Neural progenitor cell (in vitro differentiated cells): ENCODE measurements at regions not wholly inside any gene's neighbourhood (a gene's known extent, or its start where the extent isn't known, plus 50 kb on each side); places are given as distances from the start of the nearest gene placed in this dataset.

ENCODE experiments used
- DNase-seq: peaks from one replicate; pipeline ENCODE4 v3.0.0-alpha.2; 2016; ENCODE audit warnings: low spot score
- H2AFZ ChIP-seq: fragments of 200-600 bp; sonication (generic); replicated peaks from 2 replicates; pipeline ENCODE4 v1.6.1; 2016; ENCODE audit warnings: antibody characterized with exemption
- H3F3A ChIP-seq: fragments of 200-600 bp; sonication (generic); 2 replicates; pipeline ENCODE4 v1.6.1; 2016; ENCODE audit warnings: antibody characterized with exemption, low read depth
- H3K27ac ChIP-seq: fragments of 200-600 bp; sonication (generic); 2 replicates; pipeline ENCODE4 v1.5.1; 2016; ENCODE audit warnings: mild to moderate bottlenecking
- H3K27me3 ChIP-seq: fragments of 200-600 bp; sonication (generic); 2 replicates; pipeline ENCODE4 v1.6.1; 2016; ENCODE audit warnings: mild to moderate bottlenecking, moderate library complexity
- H3K36me3 ChIP-seq: fragments of 200-600 bp; sonication (generic); 2 replicates; pipeline ENCODE4 v1.5.1; 2016
- H3K4me1 ChIP-seq: fragments of 200-600 bp; sonication (generic); 2 replicates; pipeline ENCODE4 v1.6.1; 2016; ENCODE audit warnings: mixed run types
- H3K4me2 ChIP-seq: fragments of 200-600 bp; sonication (generic); 2 replicates; pipeline ENCODE4 v1.6.1; 2016
- H3K4me3 ChIP-seq: fragments of 200-600 bp; sonication (generic); 2 replicates; pipeline ENCODE4 v1.5.1; 2016
- H3K79me2 ChIP-seq: fragments of 200-600 bp; sonication (generic); 2 replicates; pipeline ENCODE4 v1.6.1; 2016; ENCODE audit warnings: low read depth
- H3K9ac ChIP-seq: fragments of 200-600 bp; sonication (generic); 2 replicates; pipeline ENCODE4 v1.6.1; 2016
- H3K9me3 ChIP-seq: fragments of 200-600 bp; sonication (generic); 2 replicates; pipeline ENCODE4 v1.5.1; 2016; ENCODE audit warnings: low read depth
- H4K20me1 ChIP-seq: fragments of 200-600 bp; sonication (generic); 2 replicates; pipeline ENCODE4 v1.6.1; 2016; ENCODE audit warnings: low read depth
- H3K27ac Mint-ChIP-seq: 3 replicates; pipeline ENCODE4 v1.8.0; 2021; ENCODE audit warnings: mixed read lengths
- H3K27me3 Mint-ChIP-seq: 2 replicates; pipeline ENCODE4 v1.8.0; 2022; ENCODE audit warnings: low read depth, mild to moderate bottlenecking, inconsistent platforms, moderate library complexity, mixed read lengths; ENCODE audit not compliant: insufficient read depth
- H3K36me3 Mint-ChIP-seq: 3 replicates; pipeline ENCODE4 v1.8.0; 2021; ENCODE audit warnings: mixed read lengths
- H3K4me1 Mint-ChIP-seq: 3 replicates; pipeline ENCODE4 v1.8.0; 2021; ENCODE audit warnings: mixed read lengths
- H3K4me3 Mint-ChIP-seq: 3 replicates; pipeline ENCODE4 v1.8.0; 2021; ENCODE audit warnings: mild to moderate bottlenecking, moderate library complexity, mixed read lengths
- H3K9me3 Mint-ChIP-seq: 3 replicates; pipeline ENCODE4 v1.8.0; 2020; ENCODE audit warnings: mixed read lengths
- CTCF ChIP-seq: fragments of 200-600 bp; sonication (generic); IDR thresholded peaks from 2 replicates; pipeline ENCODE4 v1.5.1; 2017; ENCODE audit warnings: antibody characterized with exemption, mild to moderate bottlenecking
- EZH2 ChIP-seq: fragments of 200-600 bp; sonication (generic); IDR thresholded peaks from 2 replicates; pipeline ENCODE4 v1.6.1; 2017; ENCODE audit warnings: antibody characterized with exemption, mild to moderate bottlenecking, moderate library complexity
- EZH2phosphoT487 ChIP-seq: fragments of 200-600 bp; sonication (generic); IDR thresholded peaks from 2 replicates; pipeline ENCODE4 v1.6.1; 2017; ENCODE audit warnings: antibody characterized with exemption

- Mint-ChIP-seq H3K27ac (no peak overlapping the region), H3K36me3 (no peaks in the 10 kb centered on the region), H3K27me3 (no peaks in the 10 kb centered on the region), H3K4me3 (no peak overlapping the region), H3K4me1 (peaks cover 7% of the 10 kb centered on the region), H3K9me3 (no peaks in the 10 kb centered on the region)
- Histone ChIP-seq H3K4me2 (no peak overlapping the region), H3K4me1 (no peaks in the 10 kb centered on the region), H3F3A (no peaks in the 10 kb centered on the region), H3K27ac (no peak overlapping the region), H4K20me1 (no peaks in the 10 kb centered on the region), H3K27me3 (no peaks in the 10 kb centered on the region), H3K9me3 (no peaks in the 10 kb centered on the region), H3K79me2 (no peaks in the 10 kb centered on the region), H3K9ac (no peak overlapping the region), H3K36me3 (no peaks in the 10 kb centered on the region), H2AFZ (no peak overlapping the region), H3K4me3 (no peak overlapping the region)
- TF ChIP-seq CTCF, result no peak
- no peak for TF ChIP-seq EZH2phosphoT487
- TF ChIP-seq EZH2, result no peak
- DNase-seq, result no peak
Measured at GRCh38 chr18:34411952-34412351, 187.2 kb upstream of the NOL4 start.

- no peaks in the 10 kb centered on the region for H3K4me1 ChIP-seq
- H3K9me3 ChIP-seq, result peaks cover 4% of the 10 kb centered on the region
- H3K36me3 ChIP-seq, result no peaks in the 10 kb centered on the region
- Mint-ChIP-seq H3K4me1 (no peaks in the 10 kb centered on the region), H3K27me3 (no peaks in the 10 kb centered on the region), H3K27ac (no peak overlapping the region), H3K4me3 (no peak overlapping the region), H3K9me3 (peaks cover 1% of the 10 kb centered on the region), H3K36me3 (peaks cover under 1% of the 10 kb centered on the region)
- H3K27ac ChIP-seq, result no peak overlapping the region
- H3K27me3 ChIP-seq, result no peaks in the 10 kb centered on the region
- H3K4me2 ChIP-seq, result no peak overlapping the region
- H3K9ac ChIP-seq, result no peak overlapping the region
- H2AFZ ChIP-seq, result no peak overlapping the region
- no peak for DNase-seq
- H4K20me1 ChIP-seq, result no peaks in the 10 kb centered on the region
- H3K4me3 ChIP-seq, result no peak overlapping the region
- no peaks in the 10 kb centered on the region for H3F3A ChIP-seq
- TF ChIP-seq EZH2phosphoT487, result no peak
- no peak for TF ChIP-seq CTCF
- no peak for TF ChIP-seq EZH2
- no peaks in the 10 kb centered on the region for H3K79me2 ChIP-seq
Measured at GRCh38 chr18:34431042-34431441, 206.3 kb upstream of the NOL4 start.

- Histone ChIP-seq H3F3A (no peaks in the 10 kb centered on the region), H2AFZ (no peak overlapping the region), H3K9ac (no peak overlapping the region), H3K9me3 (no peaks in the 10 kb centered on the region), H3K27ac (no peak overlapping the region), H3K4me1 (no peaks in the 10 kb centered on the region), H4K20me1 (no peaks in the 10 kb centered on the region), H3K36me3 (no peaks in the 10 kb centered on the region), H3K27me3 (no peaks in the 10 kb centered on the region), H3K4me3 (no peak overlapping the region), H3K79me2 (no peaks in the 10 kb centered on the region), H3K4me2 (no peak overlapping the region)
- TF ChIP-seq CTCF (no peak), EZH2 (no peak), EZH2phosphoT487 (no peak)
- H3K27me3 Mint-ChIP-seq, result no peaks in the 10 kb centered on the region
- DNase-seq, result no peak
- H3K4me3 Mint-ChIP-seq, result no peak overlapping the region
- no peaks in the 10 kb centered on the region for H3K9me3 Mint-ChIP-seq
- H3K27ac Mint-ChIP-seq, result no peak overlapping the region
- no peaks in the 10 kb centered on the region for H3K4me1 Mint-ChIP-seq
- no peaks in the 10 kb centered on the region for H3K36me3 Mint-ChIP-seq
Measured at GRCh38 chr18:34444622-34445021, 219.9 kb upstream of the NOL4 start.

GRCh38 chr18:34448662-34449061 is 223.9 kb upstream of the NOL4 start:
- no peak for DNase-seq
- no peak overlapping the region for H3K4me3 ChIP-seq
- no peaks in the 10 kb centered on the region for H3K9me3 ChIP-seq
- H3K27ac Mint-ChIP-seq, result no peak overlapping the region
- no peaks in the 10 kb centered on the region for H3K4me1 ChIP-seq
- H3F3A ChIP-seq, result no peaks in the 10 kb centered on the region
- no peaks in the 10 kb centered on the region for H3K4me1 Mint-ChIP-seq
- H3K27me3 Mint-ChIP-seq, result no peaks in the 10 kb centered on the region
- no peaks in the 10 kb centered on the region for H4K20me1 ChIP-seq
- no peaks in the 10 kb centered on the region for H3K79me2 ChIP-seq
- H3K9me3 Mint-ChIP-seq, result no peaks in the 10 kb centered on the region
- H2AFZ ChIP-seq, result no peak overlapping the region
- H3K27ac ChIP-seq, result no peak overlapping the region
- H3K27me3 ChIP-seq, result no peaks in the 10 kb centered on the region
- TF ChIP-seq EZH2phosphoT487 (no peak), EZH2 (no peak), CTCF (no peak)
- H3K4me3 Mint-ChIP-seq, result no peak overlapping the region
- no peak overlapping the region for H3K4me2 ChIP-seq
- H3K9ac ChIP-seq, result no peak overlapping the region
- no peaks in the 10 kb centered on the region for H3K36me3 ChIP-seq
- H3K36me3 Mint-ChIP-seq, result no peaks in the 10 kb centered on the region
